ENCODE measurements at regions not wholly inside any gene's neighbourhood (a gene's known extent, or its start where the extent isn't known, plus 50 kb on each side); places are given as distances from the start of the nearest gene placed in this dataset.

GRCh38 chr9:89759572-89759971, 154.8 kb downstream of the GADD45G start:
- DNase-seq (no peak), ATAC-seq (no peak)
- H3K4me3 ChIP-seq, result no peak overlapping the region
- peaks cover 0 to 21% (median 8%) of the 10 kb centered on the region in 9 donors for H3K4me1 ChIP-seq
- TF ChIP-seq CTCF (IDR thresholded peaks at IDR 0.05), result no peak
- no peaks in the 10 kb centered on the region for H3K36me3 ChIP-seq
- 62 to 74% methylated on average over 9 of the region's 9 CpGs for WGBS, 2 donors
- H3K27me3 ChIP-seq, result no peaks in the 10 kb centered on the region
- H3K9me3 ChIP-seq, result no peaks in the 10 kb centered on the region
- intact Hi-C loops (cut with DNase I), result loop anchor here in 5 of 10 donors (5.0 to 10.0 kb wide), 6 partner anchors 85 to 157 kb away; partner anchors contain the start of gene GADD45G (in 2 of the 5)
- no peak overlapping the region for H3K27ac ChIP-seq

GRCh38 chr9:89760123-89760522, 155.3 kb downstream of the GADD45G start:
- H3K4me3 ChIP-seq, result no peak overlapping the region
- H3K27me3 ChIP-seq, result no peaks in the 10 kb centered on the region
- no peaks in the 10 kb centered on the region for H3K36me3 ChIP-seq
- no peak for TF ChIP-seq CTCF (IDR thresholded peaks at IDR 0.05)
- no peak for ATAC-seq
- H3K4me1 ChIP-seq, result peaks cover 0 to 21% (median 8%) of the 10 kb centered on the region in 9 donors
- DNase-seq, result no peak
- no peaks in the 10 kb centered on the region for H3K9me3 ChIP-seq
- no peak overlapping the region for H3K27ac ChIP-seq
- WGBS, 2 donors, result 97% methylated on average over 6 of the region's 6 CpGs
- intact Hi-C loops (cut with DNase I), result no loop called here

GRCh38 chr9:89764217-89764616, 159.4 kb downstream of the GADD45G start:
- Histone ChIP-seq H3K27ac (no peak overlapping the region), H3K4me1 (no peaks in the 10 kb centered on the region), H3K27me3 (no peaks in the 10 kb centered on the region), H3K9me3 (no peaks in the 10 kb centered on the region), H3K36me3 (no peaks in the 10 kb centered on the region), H3K4me3 (no peak overlapping the region)
- TF ChIP-seq CTCF (IDR thresholded peaks at IDR 0.05), result no peak
- no peak for DNase-seq
- intact Hi-C loops (cut with DNase I), result no loop called here
- ATAC-seq, result no peak
- WGBS, 2 donors, result 74 to 94% methylated on average over 5 of the region's 5 CpGs

DNA sequence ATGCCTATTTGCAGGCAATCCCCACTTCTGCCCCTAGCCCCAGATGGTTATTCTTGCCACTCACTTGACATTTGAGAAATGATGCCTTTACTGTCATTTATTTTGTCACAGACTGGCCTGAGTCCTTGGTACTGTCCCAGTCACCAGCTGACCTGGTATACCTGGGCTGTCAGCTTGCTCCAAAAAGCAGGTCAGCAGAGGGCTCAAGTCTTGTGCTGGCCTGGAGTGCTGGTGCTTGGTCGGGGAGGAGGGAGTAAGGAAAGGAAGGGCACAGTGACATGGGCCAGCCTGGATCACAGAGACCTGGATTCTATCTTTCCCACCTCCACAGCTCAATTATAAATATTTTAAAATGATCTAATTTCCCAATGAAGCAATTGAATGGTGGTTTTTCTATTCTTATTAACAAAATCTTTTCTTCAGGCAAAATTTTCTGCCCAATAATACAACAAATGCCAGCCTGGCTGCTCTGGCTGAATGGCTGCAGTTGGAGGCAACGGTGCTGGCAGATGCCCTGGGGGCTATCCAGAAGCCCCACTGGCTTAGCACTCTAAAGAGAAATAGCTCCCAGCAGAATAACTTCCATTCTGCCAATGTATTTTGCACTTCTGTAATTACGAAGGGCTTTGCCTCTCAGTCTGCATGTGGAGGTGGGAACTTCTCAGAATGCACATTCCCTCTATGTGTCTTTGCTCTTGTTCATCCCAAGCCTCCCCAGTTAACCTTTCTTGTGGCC, 160.6 kb downstream of the GADD45G start:
- ATAC-seq, result no peak
- TF ChIP-seq CTCF (IDR thresholded peaks at IDR 0.05), result no peak
- Histone ChIP-seq H3K4me3 (no peak overlapping the region), H3K36me3 (no peaks in the 10 kb centered on the region), H3K9me3 (no peaks in the 10 kb centered on the region), H3K27ac (no peak overlapping the region), H3K4me1 (peaks cover 0 to under 1% (median 0%) of the 10 kb centered on the region in 9 donors), H3K27me3 (no peaks in the 10 kb centered on the region)
- intact Hi-C loops (cut with DNase I), result no loop called here
- 88 to 91% methylated on average over 3 of the region's 3 CpGs for WGBS, 2 donors
- DNase-seq, result no peak
